MCF 10A (cell line): ENCODE measurements at regions not wholly inside any gene's neighbourhood (a gene's known extent, or its start where the extent isn't known, plus 50 kb on each side); places are given as distances from the start of the nearest gene placed in this dataset.
"Not testable (repeated sequence)": the region's sequence is repeated elsewhere in the genome, so short reads cannot be mapped to it uniquely, and the experiment has no call there.

Source experiments
- BruUV-seq: library from RNA; stranded (reverse); fragments of 400-500 nt; replicated peaks from 2 replicates; lab custom pipeline; 2021; lab: Mats Ljungman, UMichigan
- CTCF ChIA-PET: fragments of 300-600 bp; sonication (Branson Sonifier 250); formaldehyde crosslinking; extraction: SDS; loops from one replicate; lab custom pipeline; 2021; ENCODE audit warnings: antibody characterized with exemption, inconsistent platforms; lab: Yijun Ruan, JAX
- POLR2A ChIA-PET: fragments of 300-600, 350-650 bp; sonication (Branson Sonifier 250); formaldehyde crosslinking; extraction: SDS; loops from one replicate; lab custom pipeline; 2020; ENCODE audit warnings: antibody characterized with exemption, inconsistent platforms; lab: Yijun Ruan, JAX
- DNase-seq: peaks from one replicate; pipeline ENCODE4 v3.0.0-alpha.2; 2018; ENCODE audit not compliant: unreplicated experiment
- H3K27ac Mint-ChIP-seq: one replicate; pipeline ENCODE4 v1.8.0; 2022; ENCODE audit warnings: mild to moderate bottlenecking, low read depth, mixed read lengths; ENCODE audit not compliant: unreplicated experiment
- H3K27me3 Mint-ChIP-seq: one replicate; pipeline ENCODE4 v1.8.0; 2022; ENCODE audit warnings: mixed read lengths; ENCODE audit not compliant: insufficient read depth, unreplicated experiment
- H3K36me3 Mint-ChIP-seq: one replicate; pipeline ENCODE4 v1.8.0; 2022; ENCODE audit warnings: mild to moderate bottlenecking, moderate library complexity, mixed read lengths; ENCODE audit not compliant: insufficient read depth, unreplicated experiment
- H3K4me1 Mint-ChIP-seq: one replicate; pipeline ENCODE4 v1.8.0; 2022; ENCODE audit warnings: mixed read lengths; ENCODE audit not compliant: insufficient read depth, unreplicated experiment
- H3K4me3 Mint-ChIP-seq: one replicate; pipeline ENCODE4 v1.8.0; 2022; ENCODE audit warnings: mild to moderate bottlenecking, moderate library complexity, mixed read lengths; ENCODE audit not compliant: unreplicated experiment
- H3K9me3 Mint-ChIP-seq: one replicate; pipeline ENCODE4 v1.8.0; 2022; ENCODE audit warnings: mixed read lengths; ENCODE audit not compliant: unreplicated experiment
- CTCF ChIP-seq: fragments of 200-600 bp; IDR thresholded peaks from one replicate; pipeline ENCODE4 v1.8.0; 2022; ENCODE audit warnings: antibody characterized with exemption, mild to moderate bottlenecking; ENCODE audit not compliant: unreplicated experiment
- intact Hi-C: fragments of 100-400 bp; cut with micrococcal nuclease; formaldehyde crosslinking; loops from 2 replicates; pipeline ENCODE4 v1.14.1; 2022

DNA sequence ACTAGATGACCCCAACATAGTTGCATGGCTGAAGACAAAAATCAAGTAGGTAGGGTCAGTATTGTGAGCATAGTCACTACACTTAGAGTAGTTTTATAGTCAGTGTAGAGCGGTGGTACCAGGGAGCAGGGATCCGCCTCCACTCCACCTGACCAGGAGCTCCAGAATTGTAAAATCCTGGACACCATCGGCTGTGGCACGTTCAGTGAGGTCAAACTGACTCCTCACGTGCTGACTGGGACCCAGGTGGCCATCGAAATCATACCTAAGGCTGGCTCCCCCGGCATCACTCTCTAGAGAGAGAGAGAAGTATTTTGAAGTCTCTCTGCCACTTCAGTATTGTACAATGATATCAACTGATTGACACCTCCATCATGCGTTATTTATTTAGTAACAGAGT lies 59.7 kb upstream of the TAMM41 start:
- Mint-ChIP-seq H3K27ac (no peak overlapping the region), H3K9me3 (no peaks in the 10 kb centered on the region), H3K27me3 (peaks cover 73% of the 10 kb centered on the region), H3K4me3 (no peak overlapping the region), H3K4me1 (no peaks in the 10 kb centered on the region), H3K36me3 (no peaks in the 10 kb centered on the region)
- BruUV-seq: no TSS peak
- ChIA-PET POLR2A (no interaction called here), CTCF (no interaction called here)
- intact Hi-C loops: no loop called here
- no peak for DNase-seq
- no peak for TF ChIP-seq CTCF

GRCh38 chr3:11907667-11908660 lies 61.3 kb upstream of the TAMM41 start:
- no peaks in the 10 kb centered on the region for H3K9me3 Mint-ChIP-seq
- ChIA-PET CTCF (interaction anchor here (0.7 kb wide), 1 partner anchor 14 kb away, joined by 3 read pairs; no protein-coding TSS in a partner anchor), POLR2A (interaction anchor here (0.7 kb wide), 1 partner anchor 448 kb away, joined by 3 read pairs; no protein-coding TSS in a partner anchor)
- no peak overlapping the region for H3K4me3 Mint-ChIP-seq
- peaks cover 71% of the 10 kb centered on the region for H3K27me3 Mint-ChIP-seq
- H3K27ac Mint-ChIP-seq: no peak overlapping the region
- TF ChIP-seq CTCF: no peak
- H3K4me1 Mint-ChIP-seq: no peaks in the 10 kb centered on the region
- intact Hi-C loops: no loop called here
- H3K36me3 Mint-ChIP-seq: no peaks in the 10 kb centered on the region
- no TSS peak for BruUV-seq
- no peak for DNase-seq

- no peak for TF ChIP-seq CTCF
- no peaks in the 10 kb centered on the region for H3K36me3 Mint-ChIP-seq
- DNase-seq: no peak
- H3K4me1 Mint-ChIP-seq: no peaks in the 10 kb centered on the region
- no peaks in the 10 kb centered on the region for H3K9me3 Mint-ChIP-seq
- CTCF ChIA-PET: no interaction called here
- H3K27ac Mint-ChIP-seq: no peak overlapping the region
- H3K4me3 Mint-ChIP-seq: no peak overlapping the region
- POLR2A ChIA-PET: no interaction called here
- intact Hi-C loops: no loop called here
- H3K27me3 Mint-ChIP-seq: peaks cover 65% of the 10 kb centered on the region
- BruUV-seq: no TSS peak
Measured at GRCh38 chr3:11908981-11909698, 62.5 kb upstream of the TAMM41 start.

DNA sequence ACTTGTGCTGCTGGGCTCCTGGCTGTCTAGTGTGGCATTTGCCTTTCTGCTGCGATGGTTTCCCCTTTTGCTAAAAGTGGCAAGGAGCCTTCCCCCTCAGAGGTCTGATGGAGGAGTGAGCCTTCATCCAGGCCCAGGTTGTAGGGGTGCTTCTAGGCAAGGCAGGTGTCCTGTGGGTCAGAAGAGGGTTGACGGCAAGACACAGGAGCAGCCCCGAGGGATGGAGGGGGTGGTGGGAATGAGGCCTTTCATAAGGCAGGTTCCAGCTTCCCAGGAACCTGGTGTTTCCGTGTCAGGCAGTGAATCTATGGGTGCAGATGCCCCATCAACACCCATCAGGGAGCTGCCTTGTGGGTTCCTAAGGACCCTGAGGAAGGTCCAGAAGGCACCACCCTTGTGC lies 63.0 kb upstream of the TAMM41 start:
- no peaks in the 10 kb centered on the region for H3K36me3 Mint-ChIP-seq
- DNase-seq: no peak
- TF ChIP-seq CTCF: no peak
- no peak overlapping the region for H3K4me3 Mint-ChIP-seq
- BruUV-seq: no TSS peak
- H3K4me1 Mint-ChIP-seq: no peaks in the 10 kb centered on the region
- intact Hi-C loops: no loop called here
- H3K27me3 Mint-ChIP-seq: peaks cover 59% of the 10 kb centered on the region
- ChIA-PET POLR2A (no interaction called here), CTCF (no interaction called here)
- H3K9me3 Mint-ChIP-seq: no peaks in the 10 kb centered on the region
- H3K27ac Mint-ChIP-seq: no peak overlapping the region

DNA sequence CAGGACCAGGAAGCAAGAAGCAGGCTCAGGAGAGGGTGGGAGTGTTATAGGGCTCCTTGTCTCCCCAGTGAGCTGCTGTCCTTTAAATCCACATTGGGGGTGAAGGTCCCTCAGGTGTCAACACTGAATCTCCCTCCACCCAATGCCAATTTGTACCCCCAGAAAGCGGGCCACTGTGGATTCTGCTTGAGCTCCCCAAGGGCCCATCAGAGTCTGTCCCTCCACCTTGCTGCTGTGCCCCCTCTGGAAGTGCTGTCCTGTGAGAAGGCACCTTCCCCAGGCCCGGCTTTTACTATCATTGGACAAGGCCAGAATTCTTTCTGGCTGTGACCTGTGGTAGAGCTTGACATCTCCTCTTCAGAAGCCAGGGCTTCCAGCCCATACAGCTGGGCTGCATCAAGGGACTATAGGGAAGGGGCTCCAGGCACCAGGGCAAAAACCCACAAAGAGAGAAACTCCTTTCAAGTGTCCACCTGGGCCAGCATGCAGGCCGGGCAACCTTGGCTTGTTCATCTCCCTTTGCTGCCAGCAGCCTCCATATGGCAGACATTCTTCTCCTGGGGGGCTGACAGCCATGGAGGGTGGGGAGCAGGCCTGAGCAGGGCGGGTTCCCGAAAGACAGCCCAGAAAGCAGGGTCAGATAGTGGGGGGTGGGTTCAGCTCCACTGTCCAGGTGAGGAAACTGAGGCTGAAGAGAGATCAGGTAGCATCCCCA lies 63.7 kb upstream of the TAMM41 start:
- H3K36me3 Mint-ChIP-seq, H3K27ac Mint-ChIP-seq, H3K9me3 Mint-ChIP-seq, BruUV-seq, H3K4me1 Mint-ChIP-seq, CTCF ChIA-PET, H3K4me3 Mint-ChIP-seq, DNase-seq, intact Hi-C loops, POLR2A ChIA-PET: not testable (repeated sequence)
- peaks cover 53% of the 10 kb centered on the region for H3K27me3 Mint-ChIP-seq
